NCI-H1092 (cell line): ENCODE measurements at regions not wholly inside any gene's neighbourhood (a gene's known extent, or its start where the extent isn't known, plus 50 kb on each side); places are given as distances from the start of the nearest gene placed in this dataset.
"Not testable (repeated sequence)": the region's sequence is repeated elsewhere in the genome, so short reads cannot be mapped to it uniquely, and the experiment has no call there.

Source experiments
- DNase-seq: peaks from one replicate; lab custom pipeline; 2025; lab: John Stamatoyannopoulos, UW

DNA sequence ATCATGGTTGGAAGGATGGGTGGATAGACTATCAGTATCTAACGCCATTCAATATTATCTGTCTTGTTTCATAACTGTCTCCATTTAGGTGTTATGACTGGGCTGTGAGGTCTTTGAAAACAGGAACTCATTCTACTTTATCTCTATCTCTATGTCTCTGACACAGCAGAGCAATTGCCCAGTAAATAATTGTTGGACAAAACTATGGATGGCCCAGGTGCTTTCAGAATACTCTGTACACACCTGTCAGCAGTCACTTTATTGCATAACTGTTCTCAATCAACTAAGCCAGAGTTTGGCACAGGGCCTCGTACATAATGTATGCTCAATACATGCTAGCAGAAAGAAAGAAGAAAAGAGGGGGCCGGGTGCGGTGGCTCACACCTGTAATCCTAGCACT is 210.3 kb downstream of the OPA1 start:
- DNase-seq: no peak

DNA sequence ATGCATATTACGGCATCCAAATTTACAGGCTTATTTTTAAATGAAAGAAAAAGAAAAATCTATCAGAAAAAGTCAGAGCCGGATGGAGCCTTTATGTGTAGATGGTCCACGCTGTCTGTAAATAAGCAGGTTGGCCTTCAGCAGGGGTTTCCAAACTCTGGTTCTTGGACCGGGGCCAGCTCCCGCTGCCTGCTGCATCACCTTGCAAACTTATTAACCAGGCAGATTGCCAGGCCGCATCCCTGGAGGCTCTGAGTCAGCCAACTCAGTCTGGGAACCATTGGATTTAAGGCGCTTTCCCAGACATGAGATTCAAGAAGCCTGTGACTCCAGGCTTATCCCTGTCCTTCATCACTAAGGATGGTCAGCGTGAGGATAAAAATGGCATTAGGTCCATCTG is 212.4 kb downstream of the OPA1 start:
- peak; percentile 80 for DNase-seq

DNA sequence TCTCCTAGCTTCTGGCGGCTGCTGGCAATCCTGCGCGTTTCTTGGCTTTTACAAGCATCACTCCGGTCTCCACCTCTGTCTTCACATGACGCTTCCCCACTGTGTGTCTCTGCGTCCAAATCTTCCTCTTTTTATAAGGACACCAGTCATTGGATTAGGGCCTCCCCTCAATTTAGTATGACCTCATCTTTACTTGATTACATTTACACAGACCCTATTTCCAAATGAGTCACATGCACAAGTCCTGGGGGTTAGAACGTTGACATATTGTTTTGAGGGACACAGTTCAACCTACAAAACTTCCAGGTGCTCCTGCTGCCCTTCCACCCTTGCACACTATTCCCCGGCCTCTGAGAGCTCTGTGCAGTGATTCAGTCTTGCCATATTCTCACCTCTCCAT is 215.3 kb downstream of the OPA1 start:
- no peak for DNase-seq

DNA sequence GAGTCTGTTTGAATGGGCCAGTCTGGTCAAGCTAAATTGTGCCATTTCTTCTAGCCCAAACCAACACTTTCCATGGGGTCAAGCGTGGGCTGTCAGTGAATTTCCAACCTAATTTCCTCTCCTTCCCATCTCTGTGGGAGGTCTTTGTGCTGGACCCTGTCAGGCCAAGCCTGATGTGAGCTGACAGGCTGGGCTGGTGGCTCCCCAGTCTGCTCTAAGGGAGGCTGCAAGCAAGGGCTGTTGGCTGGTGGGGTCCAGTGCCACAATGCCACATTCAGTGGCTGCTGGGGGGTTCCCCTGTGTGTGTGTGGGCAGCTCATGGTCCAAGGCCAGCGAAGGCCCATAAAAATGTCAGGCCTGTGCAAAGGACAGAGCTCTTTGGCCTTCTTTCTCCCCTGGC is 216.1 kb downstream of the OPA1 start:
- DNase-seq: no peak

DNA sequence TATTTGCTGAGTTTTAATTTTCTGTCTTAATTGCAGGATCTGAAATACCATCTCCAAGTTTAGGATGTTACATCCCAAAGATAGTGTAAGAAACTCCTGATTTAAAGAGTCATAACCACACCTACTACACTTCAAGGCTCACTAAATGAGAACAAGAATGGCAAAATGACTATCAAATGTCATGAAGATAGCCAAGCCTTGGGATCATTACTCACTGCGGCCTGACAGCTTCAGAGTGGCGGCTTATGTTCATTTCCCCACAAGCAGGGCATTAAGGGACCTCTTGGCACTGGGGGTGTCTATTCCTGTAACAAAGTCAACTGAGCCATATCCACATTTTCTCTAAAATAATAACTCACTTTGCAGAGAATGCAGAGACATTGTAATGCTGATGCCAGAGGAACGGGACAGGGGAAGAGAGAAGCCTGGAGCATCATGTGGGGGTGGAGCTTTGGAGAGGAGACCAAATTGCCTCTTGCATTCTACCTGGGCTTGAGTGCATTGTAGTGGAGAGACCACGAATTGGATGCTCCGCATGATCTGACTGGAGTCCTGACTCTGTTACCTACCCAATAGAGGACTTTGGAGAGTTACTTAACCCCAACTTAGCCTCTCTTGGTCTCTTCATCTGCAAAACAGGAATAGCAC is 219.2 kb downstream of the OPA1 start:
- no peak for DNase-seq

DNA sequence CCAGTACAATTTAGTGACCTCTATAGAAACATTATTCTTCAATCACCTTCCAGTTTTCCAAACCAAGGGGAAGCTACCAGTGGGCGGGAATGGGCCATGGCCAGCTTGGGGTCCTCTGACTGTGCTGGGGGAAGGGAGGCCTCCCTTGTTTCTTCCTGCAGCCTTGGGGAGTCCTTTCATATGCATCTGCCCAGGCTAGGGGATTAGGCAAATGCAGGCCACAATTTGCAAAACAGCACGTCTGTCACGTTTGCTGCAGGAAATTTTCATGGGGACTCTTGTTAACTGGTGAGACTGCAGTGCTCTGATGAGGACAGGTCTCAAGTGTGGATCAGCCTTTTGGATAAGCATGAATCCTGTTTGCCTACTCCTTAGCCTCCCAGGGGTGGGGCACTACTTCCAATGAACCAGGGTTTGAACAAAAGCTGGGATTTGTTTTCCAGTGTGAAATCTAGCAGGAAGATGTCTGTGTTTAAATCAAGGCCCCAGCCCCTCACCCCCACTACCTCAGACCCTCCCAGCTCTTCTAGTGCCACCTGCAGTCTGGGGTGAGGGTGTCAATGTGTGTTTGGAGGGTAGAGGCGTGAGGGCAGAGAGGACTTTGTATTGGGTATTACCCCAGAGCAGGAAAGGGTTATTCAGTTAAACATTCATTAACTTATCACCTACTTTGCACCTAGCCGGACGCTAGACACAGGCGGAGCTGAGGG is 219.9 kb downstream of the OPA1 start:
- DNase-seq: no peak

DNA sequence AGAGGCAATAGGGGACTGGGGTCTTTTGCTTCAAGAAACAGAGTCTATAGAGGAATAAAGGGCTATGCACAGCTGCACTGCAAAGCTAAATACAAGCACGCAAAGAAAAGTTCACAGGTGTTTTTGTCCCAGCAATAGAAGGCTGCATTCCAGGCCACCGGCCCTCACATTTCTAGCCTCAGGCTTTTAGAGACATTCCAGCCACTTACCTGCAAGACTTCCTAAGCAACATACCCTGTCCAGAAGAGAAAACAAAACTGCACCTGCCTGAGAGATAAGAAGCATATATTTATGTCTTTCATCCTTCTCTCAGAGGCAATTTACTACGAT is 220.5 kb downstream of the OPA1 start:
- no peak for DNase-seq

DNA sequence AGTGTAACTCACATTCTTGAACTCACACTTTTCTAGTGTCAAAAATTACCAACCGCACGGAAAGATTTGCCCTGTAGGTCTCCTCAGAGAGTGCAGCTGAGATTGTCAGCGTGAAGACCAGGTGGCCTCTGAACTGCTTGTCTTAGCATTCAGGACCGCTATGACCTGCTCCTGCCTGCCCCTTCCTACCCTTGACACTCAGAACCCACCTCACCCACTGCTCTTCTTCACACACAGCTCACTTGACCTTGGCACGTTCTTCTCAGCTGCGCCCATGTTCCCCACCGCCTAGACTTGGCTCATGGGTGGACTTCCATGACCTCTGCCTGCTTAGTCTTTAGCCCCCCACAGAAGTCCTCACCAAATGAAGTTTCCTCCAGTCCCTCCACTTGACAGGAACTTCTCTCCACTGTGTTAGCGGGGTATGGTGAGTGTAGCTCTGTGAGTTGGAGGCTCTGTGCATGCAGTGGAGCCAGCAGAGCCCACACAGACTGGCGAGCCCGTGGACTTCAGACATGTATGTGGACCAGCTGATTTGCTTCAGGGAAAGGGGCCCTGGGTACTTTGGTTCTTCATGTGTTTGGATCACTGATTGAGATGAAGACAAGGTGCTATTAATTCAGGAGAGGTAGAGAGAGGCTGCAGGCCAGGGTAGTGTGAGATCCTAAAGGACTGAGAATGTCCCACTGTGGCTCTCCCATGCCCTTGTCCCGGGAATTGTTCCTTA is 221.3 kb downstream of the OPA1 start:
- no peak for DNase-seq

DNA sequence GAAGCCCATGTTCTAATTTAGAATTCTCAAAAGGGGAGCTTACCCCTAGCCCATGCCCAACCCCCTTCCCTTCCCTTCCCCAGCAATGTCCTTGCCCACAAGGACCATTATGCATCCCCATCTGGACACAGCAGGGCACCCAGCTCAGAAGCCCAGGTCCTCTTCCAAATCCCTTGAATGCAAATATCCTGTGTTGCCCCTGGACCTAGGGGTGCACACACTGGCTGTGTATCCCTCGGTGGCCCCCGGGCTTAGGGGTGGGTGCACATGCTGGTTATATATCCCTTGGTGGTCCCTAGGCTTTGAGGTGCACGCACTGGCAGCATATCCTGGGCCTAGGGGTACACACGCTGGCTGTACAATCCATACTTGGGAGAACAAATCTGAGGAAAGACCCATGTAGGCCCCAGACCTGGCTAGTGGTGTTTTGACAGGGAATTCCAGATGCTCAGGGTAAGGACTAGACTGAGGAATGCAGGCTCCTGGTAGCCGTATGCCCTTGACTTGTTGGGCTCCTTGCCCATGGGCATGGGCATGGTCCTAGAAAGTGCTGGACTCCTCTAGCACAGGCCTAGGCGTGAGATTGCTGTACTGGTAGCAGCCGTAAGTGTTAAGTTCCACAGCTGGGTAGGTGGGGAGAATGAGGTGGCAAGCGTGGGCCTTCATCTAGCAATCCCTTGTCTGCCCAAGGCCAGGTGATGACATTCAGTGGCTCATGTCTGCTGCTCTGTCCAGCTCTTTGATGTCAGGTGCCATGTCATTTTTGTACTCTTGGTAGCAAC is 222.4 kb downstream of the OPA1 start:
- DNase-seq: no peak

DNA sequence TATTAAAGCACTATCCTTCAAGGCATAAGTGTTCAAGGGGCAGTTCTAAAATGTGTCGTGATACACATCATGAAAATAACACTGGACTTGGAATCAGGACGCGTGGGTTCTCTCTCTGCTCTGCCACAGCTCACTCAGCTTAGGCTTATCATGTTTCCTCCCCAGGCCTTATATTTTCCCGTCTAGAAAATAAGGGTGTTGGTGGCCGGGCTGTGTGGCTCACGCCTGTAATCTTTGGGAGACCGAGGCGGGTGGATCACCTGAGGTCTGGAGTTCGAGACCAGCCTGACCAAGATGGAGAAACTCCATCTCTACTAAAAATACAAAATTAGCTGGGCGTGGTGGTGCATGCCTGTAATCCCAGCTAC is 223.0 kb downstream of the OPA1 start:
- no peak for DNase-seq

DNA sequence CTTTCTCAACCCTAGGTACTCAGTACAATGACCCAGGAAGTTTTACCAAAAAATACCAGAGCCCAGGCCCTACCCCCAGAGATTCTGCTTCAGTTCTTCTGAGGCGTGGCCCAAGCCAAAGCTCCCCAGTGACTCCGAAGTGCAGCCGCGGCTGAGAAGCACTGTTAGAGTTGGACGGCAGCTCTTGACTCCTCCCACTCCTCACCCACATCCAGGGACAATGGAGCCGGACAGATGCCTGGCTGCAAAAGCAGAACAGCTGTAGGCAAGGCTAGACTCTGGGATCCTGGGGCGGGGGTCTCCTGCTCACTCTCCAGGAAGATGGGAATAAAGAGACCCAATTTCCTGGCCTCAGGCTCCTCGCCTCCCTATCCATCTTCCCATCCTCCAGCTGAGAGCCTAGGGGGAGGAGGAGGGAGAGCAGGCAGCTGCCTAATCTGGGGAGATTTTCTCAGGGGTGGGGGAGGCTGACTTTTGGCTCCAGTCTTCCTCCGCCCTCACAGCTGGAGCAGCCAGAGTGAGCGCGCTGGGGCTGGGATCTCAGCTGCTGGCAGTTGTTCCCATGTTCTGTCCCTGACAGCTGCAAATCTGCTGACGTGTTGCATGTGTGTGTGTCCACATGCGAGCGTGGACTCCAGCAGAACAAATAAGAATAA is 223.8 kb downstream of the OPA1 start:
- DNase-seq: peak; percentile 46

DNA sequence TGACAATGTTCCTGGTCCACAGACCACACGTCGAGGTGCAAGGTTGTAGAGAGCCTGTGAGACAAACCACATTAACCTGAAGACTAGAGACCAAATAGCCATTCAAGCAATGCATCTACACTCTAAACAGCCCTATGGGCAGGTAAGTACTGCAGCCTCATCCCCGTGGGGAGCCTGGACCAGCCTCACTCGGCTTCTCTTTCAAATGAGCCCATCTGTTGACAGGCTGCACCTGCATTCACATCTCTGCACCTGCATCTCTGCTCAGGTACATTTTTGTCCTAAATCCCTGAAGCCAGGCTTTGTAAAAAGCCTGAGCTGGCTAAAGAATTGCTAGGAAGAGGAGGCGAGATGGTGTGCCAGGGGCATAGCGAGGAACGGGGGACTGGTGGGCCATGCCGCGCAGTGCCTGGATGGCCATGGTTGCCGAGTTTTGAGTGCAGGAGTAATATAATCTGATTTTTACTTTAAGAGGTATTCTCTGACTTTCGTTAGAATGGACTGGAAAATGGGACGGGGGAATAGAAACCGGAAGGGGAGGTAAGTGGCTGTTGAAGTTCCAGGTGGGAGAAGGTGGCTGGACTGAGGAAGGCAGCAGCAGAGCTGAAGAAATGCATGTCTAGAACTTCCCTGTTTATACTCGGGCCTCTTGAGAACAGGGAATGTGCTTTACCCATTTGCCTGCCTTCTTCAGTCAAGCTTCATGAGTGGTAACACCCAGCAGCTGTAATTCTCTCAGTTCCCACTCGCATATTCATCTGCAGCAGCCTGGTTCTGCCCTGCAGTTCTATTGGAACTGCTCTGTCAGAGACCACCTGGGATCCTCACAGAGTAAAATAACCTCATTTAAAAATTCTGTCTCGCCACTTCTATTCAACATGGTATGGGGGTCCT is 226.4 kb downstream of the OPA1 start:
- no peak for DNase-seq

DNA sequence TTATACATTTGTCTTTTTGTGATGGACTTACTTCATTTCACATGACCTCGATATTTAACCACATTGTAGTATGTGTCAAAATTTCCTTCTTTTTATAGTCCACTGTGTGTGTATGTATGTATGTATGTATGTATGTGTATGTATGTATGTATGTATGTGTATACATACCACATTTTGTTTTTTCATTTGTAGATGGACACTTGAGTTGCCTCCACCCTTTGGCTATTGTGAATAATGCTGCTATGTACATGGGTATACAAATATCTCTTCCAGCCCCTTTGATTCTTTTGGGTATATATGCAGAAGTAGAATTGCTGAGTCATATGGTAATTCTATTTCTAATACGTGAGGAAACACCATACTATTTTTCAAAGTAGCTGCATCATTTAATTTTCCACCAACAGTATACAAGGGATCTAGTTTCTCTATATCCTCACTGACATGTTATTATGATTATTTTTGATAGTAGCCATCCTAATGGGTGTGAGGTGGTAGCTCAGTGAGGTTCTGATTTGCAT is 228.2 kb downstream of the OPA1 start:
- no peak for DNase-seq

DNA sequence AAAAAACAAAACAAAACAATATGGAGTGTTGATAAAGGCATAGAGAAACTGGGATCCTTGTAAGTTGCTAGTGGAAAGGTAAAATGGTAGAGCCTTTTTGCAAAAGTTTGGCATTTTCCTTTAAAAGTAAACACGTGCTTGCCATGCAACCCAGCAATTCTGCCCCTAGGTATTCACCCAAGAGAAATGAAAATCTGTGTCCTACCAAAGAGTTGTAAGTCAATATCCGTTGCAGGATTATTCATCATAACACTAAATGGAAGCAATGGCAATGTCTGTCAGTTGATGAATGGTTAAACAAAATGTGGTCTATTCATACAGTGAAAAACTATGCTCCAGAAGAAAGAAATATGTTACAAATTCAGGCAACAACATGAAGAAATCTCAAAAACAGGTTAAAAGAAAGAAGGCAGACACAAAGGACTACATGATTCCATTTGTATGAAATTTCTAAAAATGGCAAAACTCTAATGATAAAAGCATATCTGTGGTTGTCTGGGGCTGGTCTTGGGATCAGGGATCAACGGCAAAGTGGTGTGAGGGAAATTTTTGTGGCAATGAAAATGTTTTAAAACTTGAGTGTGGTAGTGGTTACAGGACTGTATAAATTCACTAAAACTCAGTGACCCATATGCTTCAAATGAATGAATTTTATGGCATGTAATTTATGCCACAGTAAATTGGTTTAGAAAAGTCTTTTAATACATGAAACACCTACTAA is 229.6 kb downstream of the OPA1 start:
- no peak for DNase-seq

DNA sequence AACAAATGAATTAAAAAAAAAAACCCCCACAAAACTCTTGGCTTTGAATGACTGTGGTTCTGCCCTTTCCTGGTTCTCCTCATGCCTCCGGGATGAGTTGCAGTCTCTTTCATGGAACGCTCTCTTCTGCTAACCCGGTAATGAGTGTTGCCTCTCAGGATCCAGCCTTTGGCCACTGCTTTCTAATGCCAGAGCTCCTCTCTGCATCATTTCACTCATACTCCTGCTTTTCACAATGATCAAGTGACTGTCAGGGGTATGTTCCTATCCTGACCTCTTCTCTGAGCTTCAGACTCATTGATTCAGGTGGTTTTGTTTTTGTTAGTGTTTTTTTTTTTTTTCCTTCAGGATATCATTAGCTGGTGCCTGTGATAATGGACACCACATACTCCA is 230.2 kb downstream of the OPA1 start:
- not testable (repeated sequence) for DNase-seq

DNA sequence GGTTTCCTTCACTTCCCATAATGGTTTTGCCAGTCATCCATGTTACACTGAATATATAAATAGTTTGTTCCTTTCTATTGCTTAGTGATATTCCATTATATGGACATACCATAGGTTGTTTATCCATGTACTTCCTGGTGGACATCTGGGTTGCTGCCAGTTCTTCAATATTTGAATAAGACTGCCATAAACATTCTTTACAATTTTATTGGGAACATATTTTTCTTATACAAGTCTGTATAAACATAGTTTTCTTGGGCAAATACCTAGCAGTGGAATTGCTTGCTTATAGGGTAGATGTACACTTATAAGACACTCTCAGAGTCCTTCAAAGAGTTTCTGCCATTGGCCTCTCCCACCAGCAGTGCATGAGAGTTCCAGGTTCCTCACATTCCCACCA is 231.4 kb downstream of the OPA1 start:
- DNase-seq: no peak

DNA sequence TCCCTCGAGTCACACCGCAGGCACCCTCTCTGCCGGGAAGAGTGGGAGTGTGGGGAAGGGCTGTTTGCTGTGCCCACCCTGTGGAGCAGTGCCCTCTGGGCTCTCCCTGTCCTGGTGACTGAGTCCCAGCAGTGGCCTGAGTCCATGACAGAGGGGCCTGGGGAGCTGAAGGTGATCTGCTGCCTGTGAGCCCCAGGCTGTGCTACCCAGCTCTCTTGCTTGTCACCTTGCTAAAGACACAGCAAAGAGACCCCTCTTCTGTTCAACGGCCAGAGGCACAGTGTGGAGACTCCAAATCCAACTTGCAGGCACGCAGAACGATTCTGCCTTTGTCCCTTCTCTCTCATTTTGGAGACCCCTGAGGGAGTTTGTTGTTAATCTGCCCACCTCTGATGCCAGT is 232.6 kb downstream of the OPA1 start:
- DNase-seq: no peak

DNA sequence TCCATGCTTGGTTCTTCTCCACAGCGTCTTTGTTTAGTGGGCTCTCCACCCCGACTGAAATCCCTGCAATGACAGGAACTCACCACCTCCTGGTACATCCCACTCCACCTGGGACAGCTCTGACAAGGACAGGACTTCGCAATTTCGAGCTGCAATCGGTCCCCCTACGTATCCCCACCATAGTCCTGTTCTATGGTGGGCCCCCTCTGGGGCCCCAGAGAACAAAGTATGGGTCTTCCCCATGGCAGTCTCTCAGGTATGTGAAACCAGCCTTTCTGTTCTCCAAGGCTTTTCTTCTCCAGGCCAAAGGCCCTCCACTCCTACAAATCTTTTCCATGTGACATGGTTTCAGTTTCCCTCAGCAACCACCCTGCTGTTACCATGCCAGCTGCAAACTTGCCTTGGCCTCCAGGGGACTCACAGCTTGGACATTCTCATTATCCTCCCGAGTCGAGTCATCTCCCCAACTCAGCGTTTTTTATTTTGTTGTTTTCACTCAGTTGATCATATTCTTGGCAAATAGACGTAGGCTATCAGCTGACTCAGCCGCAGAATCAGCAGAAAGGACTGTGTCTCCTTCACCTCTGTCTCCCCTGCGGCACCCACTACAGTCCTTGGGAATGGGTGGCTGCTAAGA is 233.3 kb downstream of the OPA1 start:
- no peak for DNase-seq

DNA sequence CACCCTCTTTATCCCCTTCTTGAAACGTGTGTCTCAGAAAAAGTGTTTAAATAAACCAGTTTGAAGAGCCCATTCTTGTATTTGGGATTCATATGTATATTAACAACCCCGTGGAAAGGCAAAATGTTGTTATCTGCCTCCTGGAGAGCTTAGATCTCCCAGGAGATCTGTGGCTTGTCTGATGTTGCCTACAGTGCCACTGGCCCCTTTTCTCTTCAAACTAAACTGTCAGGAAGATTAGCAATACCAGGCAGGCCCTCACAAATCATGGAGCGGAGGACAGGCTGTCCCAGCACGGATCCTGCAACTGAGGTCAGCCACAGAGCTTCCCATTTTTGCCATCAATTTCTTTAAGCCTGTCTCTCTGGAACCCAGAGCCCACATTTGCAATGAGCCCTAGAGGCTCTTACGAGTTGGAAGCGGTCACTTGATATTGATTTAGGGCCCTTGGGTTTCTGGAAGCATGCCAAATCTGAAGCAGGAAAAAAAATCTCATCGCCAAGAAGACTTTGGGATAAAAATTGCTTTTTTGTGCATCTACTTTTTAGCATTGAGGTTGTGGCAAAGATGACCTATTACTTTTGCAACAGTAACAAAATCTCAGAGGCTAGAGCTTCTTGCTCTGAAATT is 234.1 kb downstream of the OPA1 start:
- no peak for DNase-seq
